Left ventricle myocardium inferior (tissue), 1 donor: ENCODE measurements at regions not wholly inside any gene's neighbourhood (a gene's known extent, or its start where the extent isn't known, plus 50 kb on each side); places are given as distances from the start of the nearest gene placed in this dataset.

Source experiments
- DNase-seq: peaks from one replicate; pipeline ENCODE4 v3.0.0-alpha.2; 2020
- H3K27ac ChIP-seq: fragments of 200-600 bp; replicated peaks from 2 replicates; pipeline ENCODE4 v1.8.0; 2021
- H3K27me3 ChIP-seq: fragments of 200-600 bp; 2 replicates; pipeline ENCODE4 v1.8.0; 2021; ENCODE audit warnings: low read depth
- H3K36me3 ChIP-seq: fragments of 200-600 bp; 2 replicates; pipeline ENCODE4 v1.8.0; 2021
- H3K4me1 ChIP-seq: fragments of 200-600 bp; 2 replicates; pipeline ENCODE4 v1.8.0; 2021
- H3K4me3 ChIP-seq: fragments of 200-600 bp; 2 replicates; pipeline ENCODE4 v1.8.0; 2021; ENCODE audit warnings: mild to moderate bottlenecking, moderate library complexity
- H3K9me3 ChIP-seq: fragments of 200-600 bp; replicated peaks from 2 replicates; pipeline ENCODE4 v1.8.0; 2021
- CTCF ChIP-seq: fragments of 200-600 bp; IDR thresholded peaks from 2 replicates; pipeline ENCODE4 v1.8.0; 2021; ENCODE audit warnings: antibody characterized with exemption, mild to moderate bottlenecking, borderline replicate concordance
- intact Hi-C: fragments of 100-400 bp; cut with micrococcal nuclease; formaldehyde crosslinking; loops from one replicate; pipeline ENCODE4 v1.11.0; 2022
- donor health status: DM: no; HTN: yes; CAD: no; lungs with severe emphysema.

GRCh38 chr2:196587739-196588138, 51.8 kb upstream of the CCDC150 start:
- peaks cover 23% of the 10 kb centered on the region for H3K4me1 ChIP-seq
- TF ChIP-seq CTCF, result no peak
- no peaks in the 10 kb centered on the region for H3K36me3 ChIP-seq
- intact Hi-C loops, result no loop called here
- H3K27ac ChIP-seq, result no peak overlapping the region
- H3K9me3 ChIP-seq, result no peaks in the 10 kb centered on the region
- H3K4me3 ChIP-seq, result no peak overlapping the region
- no peak for DNase-seq
- peaks cover 14% of the 10 kb centered on the region for H3K27me3 ChIP-seq

DNA sequence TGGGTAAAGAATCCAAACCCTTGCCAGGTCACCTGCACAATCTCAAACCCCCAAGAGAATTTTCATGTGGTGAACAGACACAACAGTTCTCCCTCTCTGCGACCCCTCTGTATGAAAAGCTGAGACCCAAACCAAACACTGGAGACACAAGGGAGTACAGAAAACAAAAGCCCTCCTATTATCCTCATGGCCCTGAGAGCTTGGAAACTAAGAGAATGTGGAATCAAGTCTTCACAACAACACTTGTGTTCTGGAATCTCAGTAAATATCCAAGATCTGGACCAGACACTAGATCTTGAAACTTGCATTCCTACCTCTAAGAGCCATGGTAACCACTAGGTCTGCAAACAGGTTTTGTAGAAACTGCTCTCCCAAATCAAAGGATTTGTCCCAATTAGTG, 50.1 kb upstream of the CCDC150 start:
- Histone ChIP-seq H3K4me1 (peaks cover 32% of the 10 kb centered on the region), H3K9me3 (no peaks in the 10 kb centered on the region), H3K27me3 (peaks cover 29% of the 10 kb centered on the region), H3K36me3 (no peaks in the 10 kb centered on the region), H3K4me3 (no peak overlapping the region), H3K27ac (no peak overlapping the region)
- intact Hi-C loops, result no loop called here
- no peak for TF ChIP-seq CTCF
- DNase-seq, result no peak
